ENCODE measurements at regions not wholly inside any gene's neighbourhood (a gene's known extent, or its start where the extent isn't known, plus 50 kb on each side); places are given as distances from the start of the nearest gene placed in this dataset.

- no peak overlapping the region for H3K4me3 ChIP-seq
- H3K27ac ChIP-seq, result no peak overlapping the region
- H3K36me3 ChIP-seq, result no peaks in the 10 kb centered on the region
- TF ChIP-seq POLR2A (IDR thresholded peaks at IDR 0.05), result no peak
- TF ChIP-seq CTCF (IDR thresholded peaks at IDR 0.05), result no peak
- intact Hi-C loops (cut with DNase I; ENCODE audit: low total_unique reads), result no loop called here
- H3K9me3 ChIP-seq, result no peaks in the 10 kb centered on the region
- no peak for DNase-seq
- H3K27me3 ChIP-seq, result no peaks in the 10 kb centered on the region
- no peaks in the 10 kb centered on the region for H3K4me1 ChIP-seq
Observed at GRCh38 chr4:56229947-56230346, 157.3 kb downstream of the AASDH start.

GRCh38 chr4:56227301-56227835 lies 159.9 kb downstream of the AASDH start:
- H3K36me3 ChIP-seq, result no peaks in the 10 kb centered on the region
- no peak for DNase-seq
- no peak overlapping the region for H3K27ac ChIP-seq
- H3K9me3 ChIP-seq, result no peaks in the 10 kb centered on the region
- no peaks in the 10 kb centered on the region for H3K4me1 ChIP-seq
- intact Hi-C loops (cut with DNase I; ENCODE audit: low total_unique reads), result no loop called here
- TF ChIP-seq POLR2A (IDR thresholded peaks at IDR 0.05) (no peak), CTCF (IDR thresholded peaks at IDR 0.05) (no peak)
- H3K27me3 ChIP-seq, result no peaks in the 10 kb centered on the region
- H3K4me3 ChIP-seq, result no peak overlapping the region

- no peak overlapping the region for H3K27ac ChIP-seq
- H3K36me3 ChIP-seq, result no peaks in the 10 kb centered on the region
- H3K9me3 ChIP-seq, result no peaks in the 10 kb centered on the region
- no peaks in the 10 kb centered on the region for H3K4me1 ChIP-seq
- H3K4me3 ChIP-seq, result no peak overlapping the region
- no peak for DNase-seq
- no peaks in the 10 kb centered on the region for H3K27me3 ChIP-seq
- TF ChIP-seq CTCF (IDR thresholded peaks at IDR 0.05), result no peak
- TF ChIP-seq POLR2A (IDR thresholded peaks at IDR 0.05), result no peak
- intact Hi-C loops (cut with DNase I; ENCODE audit: low total_unique reads), result no loop called here
Observed at GRCh38 chr4:56226579-56226978, 160.7 kb downstream of the AASDH start.

- H3K4me1 ChIP-seq, result no peaks in the 10 kb centered on the region
- no peaks in the 10 kb centered on the region for H3K27me3 ChIP-seq
- TF ChIP-seq CTCF (IDR thresholded peaks at IDR 0.05) (no peak), POLR2A (IDR thresholded peaks at IDR 0.05) (no peak)
- no peak overlapping the region for H3K4me3 ChIP-seq
- H3K9me3 ChIP-seq, result no peaks in the 10 kb centered on the region
- DNase-seq, result no peak
- H3K36me3 ChIP-seq, result no peaks in the 10 kb centered on the region
- intact Hi-C loops (cut with DNase I; ENCODE audit: low total_unique reads), result no loop called here
- no peak overlapping the region for H3K27ac ChIP-seq
Observed at GRCh38 chr4:56224641-56225040, 162.7 kb downstream of the AASDH start.

- H3K4me1 ChIP-seq, result no peaks in the 10 kb centered on the region
- intact Hi-C loops (cut with DNase I; ENCODE audit: low total_unique reads), result no loop called here
Observed at GRCh38 chr4:56222514-56222913, 164.8 kb downstream of the AASDH start.

More at GRCh38 chr4:56222514-56222913, 164.8 kb downstream of the AASDH start:
- Histone ChIP-seq H3K9me3 (no peaks in the 10 kb centered on the region), H3K27ac (no peak overlapping the region), H3K36me3 (no peaks in the 10 kb centered on the region), H3K27me3 (no peaks in the 10 kb centered on the region), H3K4me3 (no peak overlapping the region)
- DNase-seq, result no peak
- no peak for TF ChIP-seq POLR2A (IDR thresholded peaks at IDR 0.05)
- TF ChIP-seq CTCF (IDR thresholded peaks at IDR 0.05), result no peak

Measured in uterus (tissue), 3 donors.